ENCODE measurements at regions not wholly inside any gene's neighbourhood (a gene's known extent, or its start where the extent isn't known, plus 50 kb on each side); places are given as distances from the start of the nearest gene placed in this dataset.

DNA sequence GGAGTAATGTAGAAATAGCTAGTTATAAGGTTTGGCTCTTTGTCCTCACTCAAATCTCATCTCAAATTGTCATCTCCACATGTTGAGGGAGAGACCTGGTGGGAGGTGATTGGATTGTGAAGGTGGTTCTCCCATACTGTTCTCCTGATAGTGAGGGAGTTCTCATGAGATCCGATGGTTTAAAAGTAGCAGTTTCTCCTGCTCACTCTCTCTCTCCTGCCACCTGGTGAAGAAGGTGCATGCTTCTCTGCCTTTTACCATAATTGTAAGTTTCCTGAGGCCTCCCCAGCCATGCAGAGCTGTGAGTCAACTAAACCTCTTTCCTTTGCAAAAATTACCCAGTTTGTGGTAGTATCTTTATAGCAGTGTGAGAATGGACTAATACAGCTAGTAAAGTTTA is 849.4 kb downstream of the DACH1 start:
- Histone ChIP-seq H2AFZ (ENCODE audit: low read length) (no peak overlapping the region), H3F3A (ENCODE audit: low read depth) (no peaks in the 10 kb centered on the region), H3K9me2 (replicated peaks; ENCODE audit: low read depth, low read length) (no peaks in the 10 kb centered on the region), H3K4me1 (ENCODE audit: insufficient read depth, low read length, poor library complexity, severe bottlenecking) (no peaks in the 10 kb centered on the region), H3K4me2 (ENCODE audit: low read depth, low read length, poor library complexity, severe bottlenecking) (no peak overlapping the region), H3K9me3 (ENCODE audit: insufficient read depth, low read depth, low read length) (no peaks in the 10 kb centered on the region), H3K9ac (ENCODE audit: low read depth, low read length, poor library complexity, severe bottlenecking) (no peak overlapping the region), H4K20me1 (ENCODE audit: insufficient read depth, low read length, poor library complexity, severe bottlenecking) (no peaks in the 10 kb centered on the region), H3K36me3 (ENCODE audit: insufficient read depth, low read length) (no peaks in the 10 kb centered on the region), H3K79me2 (ENCODE audit: insufficient read depth, low read length) (no peaks in the 10 kb centered on the region), H3K27me3 (ENCODE audit: insufficient read depth, low read length, poor library complexity, severe bottlenecking) (no peaks in the 10 kb centered on the region), H3K4me3 (ENCODE audit: low read length, poor library complexity, severe bottlenecking) (no peak overlapping the region)
- TF ChIP-seq, protein P1, sequence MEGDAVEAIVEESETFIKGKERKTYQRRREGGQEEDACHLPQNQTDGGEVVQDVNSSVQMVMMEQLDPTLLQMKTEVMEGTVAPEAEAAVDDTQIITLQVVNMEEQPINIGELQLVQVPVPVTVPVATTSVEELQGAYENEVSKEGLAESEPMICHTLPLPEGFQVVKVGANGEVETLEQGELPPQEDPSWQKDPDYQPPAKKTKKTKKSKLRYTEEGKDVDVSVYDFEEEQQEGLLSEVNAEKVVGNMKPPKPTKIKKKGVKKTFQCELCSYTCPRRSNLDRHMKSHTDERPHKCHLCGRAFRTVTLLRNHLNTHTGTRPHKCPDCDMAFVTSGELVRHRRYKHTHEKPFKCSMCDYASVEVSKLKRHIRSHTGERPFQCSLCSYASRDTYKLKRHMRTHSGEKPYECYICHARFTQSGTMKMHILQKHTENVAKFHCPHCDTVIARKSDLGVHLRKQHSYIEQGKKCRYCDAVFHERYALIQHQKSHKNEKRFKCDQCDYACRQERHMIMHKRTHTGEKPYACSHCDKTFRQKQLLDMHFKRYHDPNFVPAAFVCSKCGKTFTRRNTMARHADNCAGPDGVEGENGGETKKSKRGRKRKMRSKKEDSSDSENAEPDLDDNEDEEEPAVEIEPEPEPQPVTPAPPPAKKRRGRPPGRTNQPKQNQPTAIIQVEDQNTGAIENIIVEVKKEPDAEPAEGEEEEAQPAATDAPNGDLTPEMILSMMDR (conservative IDR thresholded peaks at IDR 0.05; ENCODE audit: low read length), result no peak
- no peak for TF ChIP-seq EZH2phosphoT487 (IDR thresholded peaks at IDR 0.05; ENCODE audit: borderline replicate concordance)

DNA sequence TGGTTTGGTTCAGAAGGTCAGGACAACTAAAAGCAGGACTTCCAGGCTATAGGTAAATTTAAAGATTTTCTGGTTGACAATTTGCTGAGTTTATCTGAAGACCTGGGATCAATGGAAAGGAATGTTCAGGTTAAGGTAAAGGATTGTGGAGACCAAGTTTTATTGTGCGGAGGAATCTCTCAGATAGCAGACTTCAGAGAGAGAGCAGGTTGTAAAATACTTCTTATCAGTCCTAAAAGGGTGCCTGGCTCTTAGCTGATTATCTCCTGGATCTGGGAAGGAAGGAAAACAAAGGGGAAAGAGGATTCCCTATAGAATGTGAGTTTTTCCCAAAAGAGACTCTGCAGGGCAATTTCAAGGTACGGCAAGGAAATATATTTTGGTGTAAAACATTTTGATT is 851.5 kb downstream of the DACH1 start:
- Histone ChIP-seq H3K9me2 (replicated peaks; ENCODE audit: low read depth, low read length) (no peaks in the 10 kb centered on the region), H3K9ac (ENCODE audit: low read depth, low read length, poor library complexity, severe bottlenecking) (no peak overlapping the region), H3K9me3 (ENCODE audit: insufficient read depth, low read depth, low read length) (no peaks in the 10 kb centered on the region), H2AFZ (ENCODE audit: low read length) (no peak overlapping the region), H3K27me3 (ENCODE audit: insufficient read depth, low read length, poor library complexity, severe bottlenecking) (no peaks in the 10 kb centered on the region), H3K4me1 (ENCODE audit: insufficient read depth, low read length, poor library complexity, severe bottlenecking) (no peaks in the 10 kb centered on the region), H3K4me2 (ENCODE audit: low read depth, low read length, poor library complexity, severe bottlenecking) (no peak overlapping the region), H3K4me3 (ENCODE audit: low read length, poor library complexity, severe bottlenecking) (no peak overlapping the region), H4K20me1 (ENCODE audit: insufficient read depth, low read length, poor library complexity, severe bottlenecking) (no peaks in the 10 kb centered on the region), H3K79me2 (ENCODE audit: insufficient read depth, low read length) (no peaks in the 10 kb centered on the region), H3K36me3 (ENCODE audit: insufficient read depth, low read length) (no peaks in the 10 kb centered on the region), H3F3A (ENCODE audit: low read depth) (no peaks in the 10 kb centered on the region)
- TF ChIP-seq, protein P1 (conservative IDR thresholded peaks at IDR 0.05; ENCODE audit: low read length), result no peak
- TF ChIP-seq EZH2phosphoT487 (IDR thresholded peaks at IDR 0.05; ENCODE audit: borderline replicate concordance), result no peak

DNA sequence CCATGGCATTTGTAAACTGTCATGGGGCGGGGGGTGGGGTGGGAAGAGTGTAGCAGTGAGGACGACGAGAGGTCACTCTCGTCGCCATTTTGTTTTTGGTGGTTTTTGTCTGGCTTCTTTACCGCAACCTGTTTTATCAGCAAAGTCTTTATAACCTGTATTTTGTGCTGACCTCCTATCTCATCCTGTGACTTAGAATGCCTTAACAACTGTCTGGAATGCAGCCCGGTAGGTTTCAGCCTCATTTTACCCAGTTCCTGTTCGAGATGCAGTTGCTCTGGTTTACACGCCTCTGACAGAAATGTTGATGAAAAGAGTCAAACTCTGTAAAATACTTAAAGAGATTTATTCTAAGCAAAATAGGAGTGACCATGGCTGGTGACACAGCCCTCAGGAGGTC is 852.0 kb downstream of the DACH1 start:
- no peaks in the 10 kb centered on the region for H3K36me3 ChIP-seq (ENCODE audit: insufficient read depth, low read length)
- H3K4me1 ChIP-seq (ENCODE audit: insufficient read depth, low read length, poor library complexity, severe bottlenecking), result no peaks in the 10 kb centered on the region

More for the DNA sequence above, 852.0 kb downstream of the DACH1 start:
- Histone ChIP-seq H3K79me2 (ENCODE audit: insufficient read depth, low read length) (no peaks in the 10 kb centered on the region), H3F3A (ENCODE audit: low read depth) (no peaks in the 10 kb centered on the region), H3K9ac (ENCODE audit: low read depth, low read length, poor library complexity, severe bottlenecking) (no peak overlapping the region), H4K20me1 (ENCODE audit: insufficient read depth, low read length, poor library complexity, severe bottlenecking) (no peaks in the 10 kb centered on the region), H3K9me2 (replicated peaks; ENCODE audit: low read depth, low read length) (no peaks in the 10 kb centered on the region), H3K9me3 (ENCODE audit: insufficient read depth, low read depth, low read length) (no peaks in the 10 kb centered on the region), H3K4me2 (ENCODE audit: low read depth, low read length, poor library complexity, severe bottlenecking) (no peak overlapping the region), H2AFZ (ENCODE audit: low read length) (no peak overlapping the region), H3K4me3 (ENCODE audit: low read length, poor library complexity, severe bottlenecking) (no peak overlapping the region), H3K27me3 (ENCODE audit: insufficient read depth, low read length, poor library complexity, severe bottlenecking) (no peaks in the 10 kb centered on the region)
- no peak for TF ChIP-seq EZH2phosphoT487 (IDR thresholded peaks at IDR 0.05; ENCODE audit: borderline replicate concordance)
- TF ChIP-seq, protein P1 (conservative IDR thresholded peaks at IDR 0.05; ENCODE audit: low read length), result no peak

Data from Loucy (cell line).